MM.1S (cell line): ENCODE measurements at regions not wholly inside any gene's neighbourhood (a gene's known extent, or its start where the extent isn't known, plus 50 kb on each side); places are given as distances from the start of the nearest gene placed in this dataset.

ENCODE experiments used
- CTCF ChIP-seq: fragments of 300-600 bp; sonication (generic); IDR thresholded peaks from 2 replicates; pipeline ENCODE4 v1.5.1; 2016; ENCODE audit warnings: antibody characterized with exemption, low read length, mixed read lengths
- EZH2 ChIP-seq: fragments of 300-600 bp; sonication (generic); optimal IDR thresholded peaks from 2 replicates; pipeline ENCODE3; 2017; ENCODE audit warnings: low read depth, mild to moderate bottlenecking, antibody characterized with exemption, low read length, mixed read lengths
- EZH2phosphoT487 ChIP-seq: fragments of 300-600 bp; sonication (generic); IDR thresholded peaks from 2 replicates; pipeline ENCODE4 v1.6.1; 2018; ENCODE audit warnings: antibody characterized with exemption, low read length

- TF ChIP-seq CTCF: no peak
- no peak for TF ChIP-seq EZH2phosphoT487
- TF ChIP-seq EZH2: no peak
These were observed 418.6 kb downstream of the FOXO1 start for GRCh38 chr13:40247845-40248244.
